Ammon's horn (tissue), 1 donor: ENCODE measurements at regions not wholly inside any gene's neighbourhood (a gene's known extent, or its start where the extent isn't known, plus 50 kb on each side); places are given as distances from the start of the nearest gene placed in this dataset.
"Not testable (repeated sequence)": the region's sequence is repeated elsewhere in the genome, so short reads cannot be mapped to it uniquely, and the experiment has no call there.

Experiments
- DNase-seq: peaks from one replicate; pipeline ENCODE4 v3.0.0-alpha.2; 2016; ENCODE audit warnings: low spot score

DNA sequence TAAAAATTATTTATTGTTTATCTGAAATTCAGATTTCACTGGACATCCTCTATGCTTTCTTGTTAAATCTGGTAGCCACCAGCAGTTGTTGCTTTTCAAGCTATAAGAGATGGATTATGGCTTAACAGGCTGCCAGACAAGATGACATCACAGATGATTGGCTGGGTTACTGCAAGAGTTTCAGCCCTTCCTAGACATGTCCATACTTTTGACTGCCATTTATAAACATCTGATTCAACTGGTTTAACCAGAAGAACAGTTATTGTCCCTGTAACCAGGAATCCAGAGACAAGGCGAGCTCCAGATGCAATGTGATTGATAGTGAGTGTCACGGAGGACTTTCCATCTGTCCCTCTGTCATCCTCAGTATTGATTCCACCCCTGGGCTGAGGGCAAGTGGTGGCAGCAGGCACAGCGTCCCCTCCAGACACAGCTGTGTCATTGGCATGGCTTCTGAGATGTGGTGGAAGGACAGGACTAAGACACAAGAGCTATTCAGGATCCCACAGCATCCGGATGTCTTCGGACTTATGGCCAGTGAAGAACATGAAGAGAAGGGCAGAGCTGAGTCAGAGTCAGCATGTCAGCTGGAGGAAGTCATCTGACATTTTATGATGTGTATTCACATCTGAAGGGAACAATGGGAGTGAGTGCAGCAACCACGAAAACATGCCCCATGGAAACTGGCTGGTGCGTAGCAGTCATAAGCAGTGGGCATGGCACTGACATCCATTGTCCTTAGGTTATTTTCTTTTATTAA, 284.5 kb upstream of the CDYL start:
- DNase-seq = no peak

DNA sequence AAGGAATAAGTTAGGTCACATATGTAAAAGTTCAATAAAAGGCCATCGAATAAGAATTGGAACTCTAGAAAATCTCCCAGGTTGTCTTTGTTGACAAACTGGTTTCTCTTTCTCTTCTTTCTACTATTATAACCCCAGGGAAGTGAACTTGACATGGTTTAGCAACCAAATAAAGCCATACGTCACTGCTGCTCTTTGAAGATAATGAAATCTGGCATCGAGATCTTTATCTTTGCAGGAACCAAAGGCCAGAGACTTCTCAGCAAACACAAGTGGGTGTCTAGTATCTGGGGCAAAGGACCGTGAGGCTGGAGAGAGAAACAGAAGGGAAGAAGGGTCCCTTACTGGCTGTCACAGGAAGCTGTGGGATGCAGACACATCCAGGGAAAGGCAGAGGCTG, 286.7 kb upstream of the CDYL start:
- no peak for DNase-seq

DNA sequence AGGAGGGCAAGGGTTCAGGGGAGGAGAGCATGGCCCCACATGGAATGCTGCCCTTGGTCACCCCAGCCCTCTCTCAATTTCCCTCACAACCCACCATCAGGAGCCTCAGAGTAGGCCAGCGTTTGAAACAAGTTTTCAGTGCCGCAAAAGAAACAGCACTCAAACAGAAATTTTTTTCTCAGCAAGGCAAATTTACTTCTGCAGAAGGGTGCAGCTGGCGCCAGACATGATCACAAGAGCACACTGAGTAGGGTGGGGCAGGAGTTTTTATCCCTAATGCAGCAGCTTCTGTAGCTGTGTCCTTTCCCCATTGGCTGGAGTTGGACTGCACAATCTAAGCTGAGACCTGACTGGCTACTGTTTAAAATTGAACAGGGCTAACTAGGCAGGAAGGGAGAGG, 287.8 kb upstream of the CDYL start:
- DNase-seq = no peak

DNA sequence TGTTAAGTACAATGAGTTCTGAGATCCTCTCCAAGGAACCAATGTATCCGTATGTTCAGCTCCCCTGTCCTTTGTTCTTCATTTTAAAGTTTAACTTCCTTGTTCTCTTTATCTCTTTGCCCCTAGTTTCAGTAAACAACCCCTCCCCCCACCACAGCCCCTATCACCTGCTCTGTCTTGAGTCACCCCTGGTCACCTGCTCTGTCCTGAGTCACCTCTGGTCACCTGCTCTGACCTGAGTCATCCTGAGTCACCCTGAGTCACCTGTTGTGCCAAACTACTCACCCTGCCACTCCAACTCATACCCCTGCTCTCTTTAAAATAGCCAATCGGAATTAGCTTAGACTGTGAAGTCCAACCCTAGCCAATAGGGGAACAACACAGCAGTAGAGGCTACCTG, 288.7 kb upstream of the CDYL start:
- no peak for DNase-seq

DNA sequence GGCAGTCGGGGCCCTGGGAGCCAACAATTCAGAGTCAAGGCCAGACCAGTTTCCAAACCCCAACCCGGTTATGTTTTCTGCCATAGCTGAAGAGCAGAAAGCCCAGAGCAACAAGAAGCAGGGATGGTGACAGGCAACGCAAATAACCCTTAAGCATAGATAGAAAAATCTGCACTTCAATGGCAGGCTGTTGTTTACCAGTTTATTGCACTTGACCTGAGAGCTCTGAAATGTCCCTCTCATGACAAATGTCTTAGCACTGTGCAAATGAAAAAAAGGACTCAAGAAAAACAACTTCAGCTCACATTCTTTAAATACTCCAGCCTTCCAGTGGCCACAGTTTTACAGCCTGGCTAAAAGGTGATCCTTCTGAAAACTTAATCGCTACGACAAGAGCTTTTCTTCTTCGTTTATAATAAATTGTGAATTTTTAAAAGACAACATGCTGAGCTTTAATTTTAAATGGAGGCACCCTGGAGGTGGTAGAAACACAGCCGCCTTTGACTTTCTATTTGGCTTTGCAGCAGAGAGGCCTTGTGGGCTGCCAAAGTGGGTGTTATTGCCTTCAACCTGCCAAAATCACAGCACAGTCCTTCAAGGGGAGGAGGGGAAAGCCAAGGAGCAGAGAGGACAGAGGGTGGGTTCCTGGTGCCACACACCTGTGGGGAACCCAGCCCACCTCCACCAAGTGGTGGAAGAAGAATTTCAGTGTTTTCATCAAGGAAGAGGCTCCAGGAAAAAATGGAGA, 289.5 kb upstream of the CDYL start:
- peak; percentile 24 for DNase-seq

DNA sequence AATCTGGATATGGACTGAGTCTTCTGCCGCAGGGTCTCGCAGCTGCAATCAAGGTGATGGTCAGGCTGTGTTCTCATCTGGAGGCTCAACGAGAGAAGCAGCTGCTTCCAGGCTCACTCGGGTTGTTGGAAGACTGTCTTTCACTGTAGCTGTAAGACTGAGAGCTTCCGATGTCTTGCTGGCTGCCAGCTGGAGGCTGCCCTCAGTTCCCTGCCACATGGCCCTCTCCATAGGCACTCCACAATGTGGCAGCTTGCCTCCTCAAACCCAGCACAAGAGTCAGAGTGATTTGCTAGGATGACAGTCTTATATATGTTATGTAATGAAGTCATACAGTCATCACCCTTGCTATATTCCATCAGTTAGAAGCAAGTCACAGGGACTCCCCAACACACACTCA, 290.5 kb upstream of the CDYL start:
- DNase-seq = no peak

DNA sequence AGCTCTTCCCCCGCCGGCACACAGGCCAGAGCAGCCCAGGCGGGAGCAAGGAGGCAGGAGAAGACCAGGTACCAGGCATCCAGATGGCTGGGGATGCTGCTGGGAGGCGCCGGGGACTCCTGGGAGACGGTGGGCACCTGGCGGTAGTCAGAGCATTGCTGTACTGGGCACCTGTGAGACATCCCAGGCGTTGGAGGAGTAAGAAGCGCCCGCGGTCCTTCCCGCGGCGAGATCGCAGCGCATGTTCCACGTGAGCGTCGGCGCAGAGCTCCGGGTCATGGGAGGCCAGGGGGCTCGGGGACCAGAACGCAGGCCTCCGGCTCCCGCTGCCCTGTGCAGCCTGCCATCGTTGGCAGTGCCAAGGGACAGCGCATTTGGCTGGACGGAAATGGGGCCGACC, 293.7 kb upstream of the CDYL start:
- no peak for DNase-seq

DNA sequence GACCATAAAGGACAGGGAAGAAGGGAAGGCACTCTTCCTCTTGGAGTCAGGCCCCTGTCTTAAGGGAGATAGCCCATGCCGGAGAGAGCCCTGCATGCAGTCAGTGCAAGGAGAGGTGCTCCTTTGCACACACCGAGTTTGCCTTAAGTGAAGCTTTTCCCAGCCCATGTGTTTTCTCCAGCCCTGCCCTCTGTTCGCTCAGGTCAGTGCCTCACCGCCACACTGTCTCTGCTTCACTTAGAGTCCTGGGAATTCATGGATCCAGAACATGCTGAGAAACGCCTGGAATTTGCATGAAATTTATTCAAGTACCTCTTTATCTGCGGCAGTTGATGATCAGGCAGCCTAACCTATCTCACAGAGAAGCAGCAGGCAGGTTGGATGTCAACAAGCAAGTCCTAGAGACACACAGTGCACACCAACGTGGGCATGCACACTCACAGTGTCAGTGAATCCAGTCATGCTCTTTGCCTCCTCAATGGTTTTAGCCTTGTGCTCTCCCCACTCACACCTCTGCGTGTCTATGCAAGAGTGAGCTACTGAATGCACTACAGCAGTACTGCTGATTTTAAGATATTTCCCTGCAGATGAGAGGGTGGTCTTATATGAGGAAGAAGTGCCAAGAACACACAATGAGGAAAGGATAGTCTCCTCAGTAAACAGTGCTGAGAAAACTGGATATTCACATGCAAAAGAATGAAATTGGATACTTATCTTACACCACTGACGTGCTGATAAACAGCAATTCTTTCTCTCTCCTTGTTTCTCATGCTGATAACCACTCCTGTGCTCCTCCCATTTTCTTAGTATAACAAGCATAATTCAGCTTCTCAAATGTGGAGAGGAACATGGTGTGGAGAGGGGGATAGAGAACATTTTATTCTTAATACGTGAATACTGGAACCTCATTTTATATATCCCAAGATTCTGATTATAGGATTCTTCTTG, 295.1 kb upstream of the CDYL start:
- DNase-seq = no peak

DNA sequence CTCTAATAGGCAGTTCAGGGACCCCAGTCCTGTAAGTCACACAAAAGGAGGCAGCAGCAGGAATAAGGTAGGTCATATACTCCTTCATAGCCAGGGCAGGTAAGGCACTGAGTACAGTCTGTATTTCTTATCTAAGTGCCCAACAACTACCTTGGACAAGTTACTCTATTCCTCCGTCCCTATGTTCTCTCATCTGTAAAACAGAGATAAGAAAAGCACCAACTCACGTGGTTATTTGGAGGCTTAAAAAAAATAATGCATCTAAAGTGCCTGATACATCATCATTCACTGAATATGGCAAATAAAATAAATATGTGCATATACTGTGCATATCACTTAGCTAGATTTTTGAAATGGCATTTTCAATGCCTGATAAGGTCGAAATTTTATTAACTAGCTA, 298.1 kb upstream of the CDYL start:
- DNase-seq = no peak

DNA sequence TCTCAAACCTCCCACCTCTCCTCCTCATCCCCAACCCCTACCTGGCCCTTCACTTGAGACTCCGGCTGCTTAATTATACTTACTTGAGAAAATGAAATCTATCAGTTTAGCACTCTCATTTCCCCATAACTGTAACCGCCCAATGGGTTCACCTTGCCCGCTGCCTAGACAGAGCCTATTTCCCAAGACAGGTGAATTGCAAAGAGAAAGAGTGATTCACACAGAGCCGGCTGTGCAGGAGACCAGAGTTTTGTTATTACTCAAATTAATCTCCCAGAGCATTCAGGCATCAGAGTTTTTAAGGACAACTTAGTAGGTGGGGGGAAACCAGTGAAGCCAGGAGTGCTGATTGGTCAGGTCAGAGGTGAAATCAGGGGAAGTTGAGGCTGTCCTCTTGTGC, 301.4 kb upstream of the CDYL start:
- no peak for DNase-seq

DNA sequence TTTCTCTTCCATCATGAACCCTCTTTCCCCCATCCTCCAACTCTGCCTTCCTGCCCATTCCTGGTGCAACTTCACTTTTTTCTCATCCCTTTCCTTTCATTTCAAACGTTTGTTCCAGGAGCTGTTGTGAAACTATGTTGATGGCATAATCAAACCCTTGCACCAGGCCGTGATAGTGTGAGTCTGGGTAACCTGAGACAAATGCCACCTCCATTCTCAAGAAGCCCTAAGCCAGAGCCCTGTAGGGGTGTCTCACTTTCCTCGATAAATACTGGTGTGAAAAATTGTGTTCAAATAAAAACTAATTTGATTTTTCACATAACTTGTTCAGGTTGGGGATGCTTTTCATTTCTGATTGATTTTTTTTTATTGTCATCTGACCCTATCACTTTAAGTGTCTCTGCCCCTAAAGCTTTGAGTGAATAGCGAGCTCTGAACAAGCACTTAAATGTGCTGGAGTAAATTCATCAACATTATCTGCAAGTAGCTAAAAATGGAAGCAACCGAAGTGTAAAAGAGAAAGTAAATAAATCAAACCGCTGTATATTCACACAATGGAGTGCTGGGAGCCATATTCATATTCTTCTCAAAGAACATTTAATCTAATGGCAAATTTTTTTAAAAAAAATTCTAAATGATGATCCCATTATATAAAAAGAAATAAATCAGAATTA, 303.1 kb upstream of the CDYL start:
- no peak for DNase-seq

DNA sequence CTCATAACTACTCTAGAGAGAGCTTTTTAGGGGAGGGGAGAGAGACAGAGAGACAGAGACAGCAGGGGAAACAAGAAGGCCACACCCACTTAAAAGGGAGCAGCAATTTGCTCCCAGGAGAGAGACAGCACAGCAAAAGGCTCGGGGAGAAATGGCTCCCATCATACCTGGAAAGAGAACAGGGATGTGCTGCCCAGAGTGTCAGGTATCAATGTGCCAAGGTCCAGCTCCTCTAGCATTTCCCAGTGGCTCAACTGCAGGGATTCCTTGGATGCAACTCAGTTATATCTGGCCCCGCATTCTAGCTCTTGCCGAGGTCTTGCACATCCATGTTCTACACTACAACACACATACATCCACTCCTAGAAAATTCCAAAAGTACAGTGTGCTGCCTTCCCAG, 304.0 kb upstream of the CDYL start:
- no peak for DNase-seq

DNA sequence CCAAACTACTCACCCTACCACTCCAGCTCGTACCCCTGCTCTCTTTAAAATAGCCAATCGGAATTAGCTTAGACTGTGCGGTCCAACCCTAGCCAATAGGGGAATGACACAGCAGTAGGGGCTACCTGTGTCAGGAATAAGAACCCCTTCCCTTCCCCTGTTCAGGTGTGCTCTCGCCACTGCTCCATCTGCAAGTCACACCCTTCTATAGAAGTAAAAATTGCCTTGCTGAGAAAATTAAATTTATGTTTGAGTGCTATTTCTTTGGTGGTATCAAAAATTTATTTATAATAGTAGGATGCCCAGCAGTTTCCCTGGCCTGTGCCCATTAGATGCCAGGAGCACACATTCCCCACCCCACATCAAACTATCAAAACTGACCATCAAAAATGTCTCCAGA, 304.7 kb upstream of the CDYL start:
- DNase-seq = not testable (repeated sequence)

DNA sequence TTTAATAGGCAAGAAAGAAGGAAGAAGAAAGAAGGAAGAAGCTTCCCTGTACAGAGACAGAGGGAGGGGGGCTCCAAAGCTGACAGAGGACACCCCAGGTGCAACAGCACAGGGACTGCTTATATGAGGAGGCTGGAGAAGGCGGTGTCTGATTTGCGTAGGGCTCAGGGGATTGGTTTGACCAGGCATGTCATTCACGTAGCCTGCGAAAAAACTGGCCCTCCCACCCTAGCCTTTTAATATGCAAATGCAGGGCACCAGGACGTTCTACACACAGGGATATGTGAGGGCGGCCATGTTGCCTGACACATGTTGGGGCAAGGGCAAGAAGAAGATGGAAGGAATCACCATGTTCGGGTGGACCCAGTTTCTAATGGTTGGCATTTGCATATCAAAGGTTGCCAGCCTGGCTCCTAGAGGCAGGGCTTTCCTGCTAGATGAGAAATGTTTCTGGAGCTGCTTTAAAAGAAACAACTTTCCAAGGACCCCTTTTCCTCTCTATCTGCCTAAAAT, 305.4 kb upstream of the CDYL start:
- DNase-seq = no peak

DNA sequence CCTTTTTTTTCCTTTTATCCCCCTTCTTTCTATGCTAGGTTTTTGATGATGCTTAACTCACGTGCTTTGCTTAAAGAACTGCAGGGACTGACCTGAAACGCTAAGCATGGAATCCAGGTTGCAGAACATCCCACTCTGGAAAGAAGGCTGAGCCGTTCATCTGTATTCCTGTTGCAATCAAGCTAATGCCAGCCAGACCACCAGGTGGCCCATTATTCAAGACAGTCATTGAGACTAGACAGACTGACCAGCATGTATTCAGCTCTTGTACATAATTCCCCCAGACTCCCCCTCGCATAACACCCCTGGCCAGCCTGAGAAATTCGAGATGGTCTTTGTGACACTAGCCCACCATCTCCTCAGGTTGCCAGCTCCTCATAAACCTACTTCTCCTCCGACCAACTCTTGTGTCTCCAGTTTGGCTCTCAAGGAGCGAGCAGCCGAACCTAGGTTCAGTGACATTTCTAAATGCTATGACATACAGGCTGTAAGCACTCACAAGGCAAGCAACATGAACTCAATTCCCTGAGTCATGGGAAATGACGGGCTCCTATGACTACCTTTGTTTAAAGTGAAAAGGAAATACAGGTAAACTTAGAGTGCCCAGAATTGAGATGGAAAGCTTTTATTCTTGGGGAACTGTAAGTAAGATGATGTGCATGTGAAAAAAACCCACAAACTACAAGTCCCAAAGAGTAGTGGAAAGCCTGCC, 309.3 kb upstream of the CDYL start:
- peak; percentile 26 for DNase-seq

DNA sequence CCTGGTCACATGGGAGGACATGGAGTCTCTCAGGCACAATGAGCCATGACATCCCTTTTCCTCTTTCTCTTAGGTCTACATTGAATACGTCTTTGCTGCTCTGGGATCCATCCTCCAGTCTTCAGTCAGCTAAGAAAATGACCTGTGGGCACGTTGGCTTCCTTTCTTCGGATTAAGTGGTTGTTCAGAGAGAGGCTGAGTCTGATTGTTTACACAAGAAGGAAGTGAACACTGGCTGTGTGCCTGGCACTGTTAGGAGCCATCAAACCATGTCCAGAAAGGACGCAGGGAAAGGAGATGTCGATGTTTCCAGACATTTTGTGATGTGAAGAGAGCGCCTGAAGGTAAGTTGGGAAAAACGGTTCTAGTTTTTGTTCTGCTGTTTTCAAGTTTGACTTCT, 309.9 kb upstream of the CDYL start:
- DNase-seq = peak; percentile 63

DNA sequence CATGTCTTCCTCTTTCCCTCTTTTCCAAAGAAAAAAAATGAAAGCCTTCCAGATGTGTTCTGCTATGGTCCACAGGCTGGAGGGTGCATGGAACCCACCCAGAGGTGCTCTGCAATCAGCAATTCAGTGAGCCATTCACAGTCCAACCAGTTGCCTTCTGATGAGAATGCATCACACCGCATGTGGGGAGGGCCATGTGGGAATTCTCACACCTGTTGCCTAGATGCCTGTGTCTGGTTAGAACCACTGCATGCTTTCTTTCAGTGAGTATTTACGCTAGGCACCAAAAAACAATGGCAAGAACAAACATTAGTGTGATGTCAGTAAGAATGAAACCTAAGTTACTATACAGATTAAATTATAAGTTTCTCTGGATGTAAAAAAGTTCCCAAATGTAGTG, 311.6 kb upstream of the CDYL start:
- DNase-seq = no peak

DNA sequence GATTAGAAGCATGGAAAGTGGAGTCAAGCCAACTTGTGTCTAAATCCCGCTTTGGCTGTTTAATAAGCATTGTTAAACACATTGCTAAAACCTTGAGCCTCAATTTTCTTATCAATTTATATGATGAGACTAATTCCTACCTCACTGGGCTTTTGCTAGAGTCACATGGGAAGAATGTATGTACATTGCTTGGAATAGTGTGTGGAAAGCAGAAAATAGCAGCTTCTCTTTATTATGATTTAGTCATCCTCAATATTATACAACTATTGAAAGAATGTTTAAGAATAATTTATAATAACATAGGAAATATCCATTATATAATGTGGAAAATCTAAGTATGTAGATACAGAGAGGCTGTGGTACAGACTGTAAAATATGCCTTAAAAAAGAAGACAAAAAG, 313.0 kb upstream of the CDYL start:
- no peak for DNase-seq

DNA sequence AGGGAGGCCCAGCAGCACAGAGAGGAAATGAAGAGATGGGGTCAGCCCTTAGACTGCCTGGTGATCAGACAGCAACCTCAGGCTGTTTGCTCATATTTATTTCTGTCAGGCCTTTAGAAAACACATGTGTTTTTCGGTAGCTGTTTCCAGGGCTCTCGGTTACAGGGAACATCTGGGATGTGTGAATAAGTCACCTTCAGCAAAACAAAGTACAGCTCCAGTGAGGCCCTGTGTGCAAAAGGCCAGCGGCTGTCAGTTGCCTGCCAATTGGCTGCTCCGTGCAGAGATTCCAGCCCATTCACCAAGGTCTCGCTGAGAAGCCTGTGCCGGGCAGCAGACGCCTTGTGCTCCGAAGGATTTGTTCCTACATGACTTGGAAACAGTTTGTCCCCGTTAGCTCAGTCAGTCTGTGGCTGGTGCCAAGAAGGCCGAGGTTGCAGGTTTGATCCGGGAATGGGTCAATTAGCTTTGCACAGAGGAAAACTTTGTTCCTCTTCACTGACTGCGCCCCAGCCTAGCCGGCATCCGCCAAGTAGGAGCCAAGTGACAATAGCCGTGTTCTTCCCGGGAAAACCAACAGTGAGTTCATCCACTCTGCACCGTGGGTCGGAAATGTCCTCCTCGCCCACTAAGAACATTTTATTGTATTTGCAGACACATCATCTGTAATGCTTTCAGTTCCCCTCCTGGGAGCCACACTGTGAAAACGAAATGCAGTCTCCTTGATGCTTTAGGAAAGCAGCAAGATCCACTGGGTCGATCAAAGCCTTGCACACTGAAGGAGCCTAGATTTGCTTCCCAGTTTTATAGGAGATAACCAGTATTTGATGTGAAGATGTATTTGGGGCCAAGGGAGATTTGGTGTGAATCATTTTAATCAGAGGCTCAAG, 315.4 kb upstream of the CDYL start:
- DNase-seq = peak; percentile 85

DNA sequence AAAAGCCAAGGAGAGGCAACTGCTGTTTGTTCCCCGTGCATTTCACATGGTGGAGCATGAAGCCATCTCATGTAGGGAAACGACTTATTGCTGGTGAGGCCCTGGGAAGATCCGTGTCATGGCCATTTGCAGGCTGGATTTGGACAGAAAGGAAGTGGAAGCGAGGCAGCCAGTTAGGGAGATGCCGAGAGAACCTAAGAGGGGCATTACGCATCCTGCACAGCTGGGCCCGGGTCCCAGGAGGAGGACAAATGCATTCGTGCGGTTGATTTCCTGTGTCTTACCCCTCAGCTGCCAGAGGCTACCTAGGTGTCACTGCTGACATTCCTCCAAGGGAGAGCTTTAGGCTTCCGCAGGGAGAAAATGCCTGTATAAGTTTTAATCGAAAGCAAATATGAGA, 316.2 kb upstream of the CDYL start:
- no peak for DNase-seq
